ENCODE measurements at regions not wholly inside any gene's neighbourhood (a gene's known extent, or its start where the extent isn't known, plus 50 kb on each side); places are given as distances from the start of the nearest gene placed in this dataset.

DNA sequence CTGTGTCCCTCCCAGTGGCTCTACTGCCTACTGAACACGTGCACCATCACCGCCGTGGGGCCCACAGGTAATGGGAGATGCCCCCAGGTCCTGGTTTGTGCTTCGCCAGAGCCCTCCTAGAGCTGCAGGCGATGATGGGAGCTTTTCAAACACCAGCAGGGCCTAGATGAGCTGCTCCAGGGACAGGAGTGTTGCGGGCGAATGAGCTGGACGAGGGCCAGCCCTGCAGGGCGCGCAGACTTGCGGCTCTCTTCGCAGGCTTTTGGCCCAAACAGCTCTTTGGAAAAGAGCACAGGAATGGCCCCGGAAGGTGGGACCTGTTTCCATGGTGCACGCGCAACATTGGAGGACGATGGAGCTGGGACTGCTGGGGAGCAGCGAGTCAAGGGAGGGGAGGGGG is 409.3 kb upstream of the SULF2 start:
- TF ChIP-seq NFRKB (IDR thresholded peaks at IDR 0.05) (no peak), ASH2L (IDR thresholded peaks at IDR 0.05; ENCODE audit: insufficient read length, low read depth, low read length) (no peak), ATF7 (IDR thresholded peaks at IDR 0.05) (no peak), ATF7 (CRISPR knock-in tag; IDR thresholded peaks at IDR 0.05) (no peak)
- TF ChIP-seq, protein P1, sequence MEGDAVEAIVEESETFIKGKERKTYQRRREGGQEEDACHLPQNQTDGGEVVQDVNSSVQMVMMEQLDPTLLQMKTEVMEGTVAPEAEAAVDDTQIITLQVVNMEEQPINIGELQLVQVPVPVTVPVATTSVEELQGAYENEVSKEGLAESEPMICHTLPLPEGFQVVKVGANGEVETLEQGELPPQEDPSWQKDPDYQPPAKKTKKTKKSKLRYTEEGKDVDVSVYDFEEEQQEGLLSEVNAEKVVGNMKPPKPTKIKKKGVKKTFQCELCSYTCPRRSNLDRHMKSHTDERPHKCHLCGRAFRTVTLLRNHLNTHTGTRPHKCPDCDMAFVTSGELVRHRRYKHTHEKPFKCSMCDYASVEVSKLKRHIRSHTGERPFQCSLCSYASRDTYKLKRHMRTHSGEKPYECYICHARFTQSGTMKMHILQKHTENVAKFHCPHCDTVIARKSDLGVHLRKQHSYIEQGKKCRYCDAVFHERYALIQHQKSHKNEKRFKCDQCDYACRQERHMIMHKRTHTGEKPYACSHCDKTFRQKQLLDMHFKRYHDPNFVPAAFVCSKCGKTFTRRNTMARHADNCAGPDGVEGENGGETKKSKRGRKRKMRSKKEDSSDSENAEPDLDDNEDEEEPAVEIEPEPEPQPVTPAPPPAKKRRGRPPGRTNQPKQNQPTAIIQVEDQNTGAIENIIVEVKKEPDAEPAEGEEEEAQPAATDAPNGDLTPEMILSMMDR (CRISPR knock-in tag; IDR thresholded peaks at IDR 0.05), result no peak
